DND-41 (cell line): ENCODE measurements at regions not wholly inside any gene's neighbourhood (a gene's known extent, or its start where the extent isn't known, plus 50 kb on each side); places are given as distances from the start of the nearest gene placed in this dataset.

Experiments
- CTCF ChIP-seq: IDR thresholded peaks from 2 replicates; pipeline ENCODE4 v1.5.1; 2012; ENCODE audit warnings: borderline replicate concordance, low read length, moderate library complexity, mild to moderate bottlenecking; ENCODE audit not compliant: poor library complexity, severe bottlenecking; ENCODE audit errors: extremely low read depth
- EZH2 ChIP-seq: IDR thresholded peaks from 3 replicates; pipeline ENCODE4 v1.6.1; 2012; ENCODE audit warnings: borderline replicate concordance, low read depth, mild to moderate bottlenecking, moderate library complexity, low read length, inconsistent platforms; ENCODE audit not compliant: severe bottlenecking

GRCh38 chr22:49688516-49689254 lies 139.0 kb downstream of the BRD1 start:
- TF ChIP-seq CTCF (no peak), EZH2 (no peak)
